KMS-11 (cell line): ENCODE measurements at regions not wholly inside any gene's neighbourhood (a gene's known extent, or its start where the extent isn't known, plus 50 kb on each side); places are given as distances from the start of the nearest gene placed in this dataset.

Experiments
- H2AFZ ChIP-seq: fragments of 200-600 bp; sonication (generic); 2 replicates; pipeline ENCODE4 v1.6.1; 2016; ENCODE audit warnings: antibody characterized with exemption, mixed run types, low read depth
- H3K27ac ChIP-seq: fragments of 200-600 bp; sonication (generic); 2 replicates; pipeline ENCODE4 v1.6.1; 2016; ENCODE audit warnings: mild to moderate bottlenecking, mixed run types
- H3K27me3 ChIP-seq: fragments of 200-600 bp; sonication (generic); 2 replicates; pipeline ENCODE4 v1.6.1; 2017; ENCODE audit warnings: mild to moderate bottlenecking, low read depth, mixed run types, moderate library complexity; ENCODE audit not compliant: insufficient read depth
- H3K36me3 ChIP-seq: fragments of 200-600 bp; sonication (generic); 2 replicates; pipeline ENCODE4 v1.6.1; 2017; ENCODE audit warnings: mild to moderate bottlenecking, mixed run types; ENCODE audit not compliant: insufficient read depth
- H3K4me1 ChIP-seq: fragments of 200-600 bp; sonication (generic); 2 replicates; pipeline ENCODE4 v1.6.1; 2016; ENCODE audit warnings: mild to moderate bottlenecking, low read depth, mixed run types; ENCODE audit not compliant: poor library complexity, severe bottlenecking
- H3K4me2 ChIP-seq: fragments of 200-600 bp; sonication (generic); 2 replicates; pipeline ENCODE4 v1.7.0; 2016; ENCODE audit warnings: mild to moderate bottlenecking, mixed run types
- H3K4me3 ChIP-seq: fragments of 200-600 bp; sonication (generic); IDR thresholded peaks from 2 replicates; pipeline ENCODE4 v1.6.1; 2017; ENCODE audit warnings: low read depth, low read length, mixed read lengths; ENCODE audit not compliant: insufficient read depth
- H3K79me2 ChIP-seq: fragments of 200-600 bp; sonication (generic); 2 replicates; pipeline ENCODE4 v1.6.1; 2016; ENCODE audit warnings: low read depth, mixed run types; ENCODE audit not compliant: insufficient read depth
- H3K9ac ChIP-seq: fragments of 200-600 bp; sonication (generic); 2 replicates; pipeline ENCODE4 v1.6.1; 2016; ENCODE audit warnings: mild to moderate bottlenecking, mixed run types
- H4K20me1 ChIP-seq: fragments of 200-600 bp; sonication (generic); 2 replicates; pipeline ENCODE4 v1.6.1; 2016; ENCODE audit warnings: mild to moderate bottlenecking, mixed run types; ENCODE audit not compliant: insufficient read depth
- CTCF ChIP-seq: fragments of 200-600 bp; sonication (generic); conservative IDR thresholded peaks from 2 replicates; pipeline ENCODE4 v1.6.1; 2017; ENCODE audit warnings: low read depth, mild to moderate bottlenecking, antibody characterized with exemption, low read length, moderate library complexity, mixed read lengths

GRCh38 chr16:51359141-51359955 lies 208.3 kb upstream of the SALL1 start:
- H3K4me3 ChIP-seq: no peak overlapping the region
- H3K27ac ChIP-seq: no peak overlapping the region
- no peak overlapping the region for H2AFZ ChIP-seq
- TF ChIP-seq CTCF: no peak
- no peak overlapping the region for H3K9ac ChIP-seq
- no peaks in the 10 kb centered on the region for H4K20me1 ChIP-seq
- H3K27me3 ChIP-seq: no peaks in the 10 kb centered on the region
- H3K4me2 ChIP-seq: no peak overlapping the region
- no peaks in the 10 kb centered on the region for H3K4me1 ChIP-seq
- no peaks in the 10 kb centered on the region for H3K79me2 ChIP-seq
- H3K36me3 ChIP-seq: no peaks in the 10 kb centered on the region

GRCh38 chr16:51357839-51358238 lies 206.8 kb upstream of the SALL1 start:
- TF ChIP-seq CTCF: no peak
- H3K27ac ChIP-seq: no peak overlapping the region
- H3K4me2 ChIP-seq: no peak overlapping the region
- H3K4me1 ChIP-seq: no peaks in the 10 kb centered on the region
- no peak overlapping the region for H3K4me3 ChIP-seq
- H3K9ac ChIP-seq: no peak overlapping the region
- H4K20me1 ChIP-seq: no peaks in the 10 kb centered on the region
- H3K79me2 ChIP-seq: no peaks in the 10 kb centered on the region
- H2AFZ ChIP-seq: no peak overlapping the region
- no peaks in the 10 kb centered on the region for H3K27me3 ChIP-seq
- H3K36me3 ChIP-seq: no peaks in the 10 kb centered on the region

GRCh38 chr16:51355875-51356274 lies 204.8 kb upstream of the SALL1 start:
- Histone ChIP-seq H4K20me1 (no peaks in the 10 kb centered on the region), H2AFZ (no peak overlapping the region), H3K4me1 (no peaks in the 10 kb centered on the region), H3K79me2 (no peaks in the 10 kb centered on the region), H3K4me3 (no peak overlapping the region), H3K4me2 (no peak overlapping the region), H3K27me3 (no peaks in the 10 kb centered on the region), H3K9ac (no peak overlapping the region), H3K27ac (no peak overlapping the region), H3K36me3 (no peaks in the 10 kb centered on the region)
- no peak for TF ChIP-seq CTCF

GRCh38 chr16:51355195-51355594 lies 204.1 kb upstream of the SALL1 start:
- Histone ChIP-seq H3K79me2 (no peaks in the 10 kb centered on the region), H3K4me1 (no peaks in the 10 kb centered on the region), H4K20me1 (no peaks in the 10 kb centered on the region), H2AFZ (no peak overlapping the region), H3K4me3 (no peak overlapping the region), H3K27me3 (no peaks in the 10 kb centered on the region), H3K36me3 (no peaks in the 10 kb centered on the region), H3K4me2 (no peak overlapping the region), H3K9ac (no peak overlapping the region), H3K27ac (no peak overlapping the region)
- no peak for TF ChIP-seq CTCF
